ENCODE measurements at regions not wholly inside any gene's neighbourhood (a gene's known extent, or its start where the extent isn't known, plus 50 kb on each side); places are given as distances from the start of the nearest gene placed in this dataset.

GRCh38 chr13:99822820-99823219 is 148.7 kb downstream of the ZIC5 start:
- Mint-ChIP-seq H3K9me3 (ENCODE audit: unreplicated experiment) (peaks cover 7% of the 10 kb centered on the region), H3K4me3 (ENCODE audit: unreplicated experiment) (no peak overlapping the region), H3K27ac (ENCODE audit: low read depth, unreplicated experiment) (no peak overlapping the region), H3K27me3 (ENCODE audit: insufficient read depth, unreplicated experiment) (no peaks in the 10 kb centered on the region), H3K4me1 (ENCODE audit: insufficient read depth, unreplicated experiment) (no peaks in the 10 kb centered on the region), H3K36me3 (ENCODE audit: insufficient read depth, unreplicated experiment) (no peaks in the 10 kb centered on the region)
- CTCF ChIA-PET, result no interaction called here
- no peak for TF ChIP-seq CTCF (IDR thresholded peaks at IDR 0.05; ENCODE audit: unreplicated experiment)
- no peak for DNase-seq (ENCODE audit: unreplicated experiment)
- POLR2A ChIA-PET, result no interaction called here
- no TSS peak for BruUV-seq (replicated peaks)
- intact Hi-C loops (cut with micrococcal nuclease), result no loop called here

- CTCF ChIA-PET, result no interaction called here
- Mint-ChIP-seq H3K27me3 (ENCODE audit: insufficient read depth, unreplicated experiment) (no peaks in the 10 kb centered on the region), H3K9me3 (ENCODE audit: unreplicated experiment) (peaks cover 13% of the 10 kb centered on the region), H3K4me1 (ENCODE audit: insufficient read depth, unreplicated experiment) (no peaks in the 10 kb centered on the region), H3K36me3 (ENCODE audit: insufficient read depth, unreplicated experiment) (no peaks in the 10 kb centered on the region), H3K4me3 (ENCODE audit: unreplicated experiment) (no peak overlapping the region), H3K27ac (ENCODE audit: low read depth, unreplicated experiment) (no peak overlapping the region)
- intact Hi-C loops (cut with micrococcal nuclease), result no loop called here
- no peak for TF ChIP-seq CTCF (IDR thresholded peaks at IDR 0.05; ENCODE audit: unreplicated experiment)
- BruUV-seq (replicated peaks), result no TSS peak
- POLR2A ChIA-PET, result no interaction called here
- DNase-seq (ENCODE audit: unreplicated experiment), result no peak
Observed at GRCh38 chr13:99821741-99822140, 149.8 kb downstream of the ZIC5 start.

- intact Hi-C loops (cut with micrococcal nuclease), result no loop called here
- no peak for DNase-seq (ENCODE audit: unreplicated experiment)
- Mint-ChIP-seq H3K27ac (ENCODE audit: low read depth, unreplicated experiment) (no peak overlapping the region), H3K4me3 (ENCODE audit: unreplicated experiment) (no peak overlapping the region), H3K4me1 (ENCODE audit: insufficient read depth, unreplicated experiment) (no peaks in the 10 kb centered on the region), H3K9me3 (ENCODE audit: unreplicated experiment) (peaks cover 13% of the 10 kb centered on the region), H3K36me3 (ENCODE audit: insufficient read depth, unreplicated experiment) (no peaks in the 10 kb centered on the region), H3K27me3 (ENCODE audit: insufficient read depth, unreplicated experiment) (no peaks in the 10 kb centered on the region)
- TF ChIP-seq CTCF (IDR thresholded peaks at IDR 0.05; ENCODE audit: unreplicated experiment), result no peak
- no TSS peak for BruUV-seq (replicated peaks)
- POLR2A ChIA-PET, result interaction anchor here (0.6 kb wide), 1 partner anchor 1336 kb away, joined by 3 read pairs; no protein-coding TSS in a partner anchor
- CTCF ChIA-PET, result no interaction called here
Observed at GRCh38 chr13:99819967-99820366, 151.6 kb downstream of the ZIC5 start.

GRCh38 chr13:99816321-99816720 is 155.2 kb downstream of the ZIC5 start:
- POLR2A ChIA-PET, result no interaction called here
- Mint-ChIP-seq H3K36me3 (ENCODE audit: insufficient read depth, unreplicated experiment) (peaks cover 6% of the 10 kb centered on the region), H3K4me1 (ENCODE audit: insufficient read depth, unreplicated experiment) (no peaks in the 10 kb centered on the region), H3K9me3 (ENCODE audit: unreplicated experiment) (peaks cover 8% of the 10 kb centered on the region), H3K4me3 (ENCODE audit: unreplicated experiment) (no peak overlapping the region), H3K27me3 (ENCODE audit: insufficient read depth, unreplicated experiment) (no peaks in the 10 kb centered on the region), H3K27ac (ENCODE audit: low read depth, unreplicated experiment) (no peak overlapping the region)
- CTCF ChIA-PET, result no interaction called here
- intact Hi-C loops (cut with micrococcal nuclease), result no loop called here
- TF ChIP-seq CTCF (IDR thresholded peaks at IDR 0.05; ENCODE audit: unreplicated experiment), result no peak
- no TSS peak for BruUV-seq (replicated peaks)
- DNase-seq (ENCODE audit: unreplicated experiment), result no peak

Measured in MCF 10A (cell line).